Esophagus squamous epithelium (tissue), 4 donors: ENCODE measurements at regions not wholly inside any gene's neighbourhood (a gene's known extent, or its start where the extent isn't known, plus 50 kb on each side); places are given as distances from the start of the nearest gene placed in this dataset.

ENCODE experiments used
- POLR2A ChIP-seq, 4 donors: fragments of 450-650 bp; IDR thresholded peaks; one replicate each; pipeline ENCODE4 v1.6.1; 2017; ENCODE audit warnings: antibody characterized with exemption in 4 of 4, mild to moderate bottlenecking in 4 of 4, moderate library complexity in 3 of 4
- TF ChIP-seq, protein P1 (sequence below), 6 experiments: fragments of 450-650 bp in 4 of 6; fragments of 200-600 bp in 2 of 6; sonication (generic) in 2 of 6; IDR thresholded peaks; one replicate each; pipeline ENCODE4 v1.5.1; 2016 to 2019; ENCODE audit warnings: antibody characterized with exemption in 6 of 6, mild to moderate bottlenecking in 4 of 6, moderate library complexity in 4 of 6

DNA sequence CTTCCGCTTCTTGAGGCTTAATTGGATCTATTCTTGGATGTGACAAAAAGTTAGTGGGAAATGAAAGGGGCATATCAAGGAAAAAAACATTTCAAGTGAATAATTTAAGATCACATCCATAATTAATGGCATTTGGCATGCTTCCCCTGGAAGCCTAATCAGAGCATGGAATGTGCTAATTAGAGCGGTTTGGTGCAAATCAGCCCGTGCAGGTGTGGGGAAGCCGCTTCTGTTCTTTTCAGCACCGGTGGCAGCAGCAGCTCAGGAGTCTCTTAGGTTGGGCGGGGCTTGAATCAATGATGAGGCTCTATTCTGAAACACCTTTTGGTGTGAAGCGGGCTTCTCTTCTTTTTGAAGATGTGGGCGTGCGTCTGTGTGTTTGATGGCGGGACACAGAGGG is 301.2 kb downstream of the LRFN2 start:
- no peak for TF ChIP-seq POLR2A (IDR thresholded peaks at IDR 0.05)
- TF ChIP-seq, protein P1, sequence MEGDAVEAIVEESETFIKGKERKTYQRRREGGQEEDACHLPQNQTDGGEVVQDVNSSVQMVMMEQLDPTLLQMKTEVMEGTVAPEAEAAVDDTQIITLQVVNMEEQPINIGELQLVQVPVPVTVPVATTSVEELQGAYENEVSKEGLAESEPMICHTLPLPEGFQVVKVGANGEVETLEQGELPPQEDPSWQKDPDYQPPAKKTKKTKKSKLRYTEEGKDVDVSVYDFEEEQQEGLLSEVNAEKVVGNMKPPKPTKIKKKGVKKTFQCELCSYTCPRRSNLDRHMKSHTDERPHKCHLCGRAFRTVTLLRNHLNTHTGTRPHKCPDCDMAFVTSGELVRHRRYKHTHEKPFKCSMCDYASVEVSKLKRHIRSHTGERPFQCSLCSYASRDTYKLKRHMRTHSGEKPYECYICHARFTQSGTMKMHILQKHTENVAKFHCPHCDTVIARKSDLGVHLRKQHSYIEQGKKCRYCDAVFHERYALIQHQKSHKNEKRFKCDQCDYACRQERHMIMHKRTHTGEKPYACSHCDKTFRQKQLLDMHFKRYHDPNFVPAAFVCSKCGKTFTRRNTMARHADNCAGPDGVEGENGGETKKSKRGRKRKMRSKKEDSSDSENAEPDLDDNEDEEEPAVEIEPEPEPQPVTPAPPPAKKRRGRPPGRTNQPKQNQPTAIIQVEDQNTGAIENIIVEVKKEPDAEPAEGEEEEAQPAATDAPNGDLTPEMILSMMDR (IDR thresholded peaks at IDR 0.05) = no peak
